Kidney capillary endothelial cell (primary cell): ENCODE measurements at regions not wholly inside any gene's neighbourhood (a gene's known extent, or its start where the extent isn't known, plus 50 kb on each side); places are given as distances from the start of the nearest gene placed in this dataset.

ENCODE experiments used
- DNase-seq: peaks from one replicate; pipeline ENCODE4 v3.0.0-alpha.2; 2018; ENCODE audit warnings: low spot score

DNA sequence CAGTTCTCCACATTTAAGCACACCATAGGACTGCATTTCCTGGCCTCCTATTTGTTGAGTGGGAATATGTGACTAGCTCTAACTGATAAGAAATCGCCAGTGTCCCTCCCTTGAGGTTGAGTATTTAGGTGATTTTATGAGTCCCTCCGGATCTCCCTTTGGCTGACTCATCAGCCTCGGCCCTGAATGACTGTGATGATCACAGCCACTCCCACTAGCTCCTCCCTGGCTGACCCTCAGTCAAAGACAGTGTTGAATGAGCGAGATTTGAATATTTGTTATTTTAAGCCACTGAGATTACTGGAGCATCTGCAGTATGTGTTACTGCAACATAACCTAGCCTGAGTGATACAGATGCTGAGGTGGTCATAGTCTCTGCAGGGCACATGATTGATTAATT, 515.3 kb downstream of the EPHB1 start:
- no peak for DNase-seq

DNA sequence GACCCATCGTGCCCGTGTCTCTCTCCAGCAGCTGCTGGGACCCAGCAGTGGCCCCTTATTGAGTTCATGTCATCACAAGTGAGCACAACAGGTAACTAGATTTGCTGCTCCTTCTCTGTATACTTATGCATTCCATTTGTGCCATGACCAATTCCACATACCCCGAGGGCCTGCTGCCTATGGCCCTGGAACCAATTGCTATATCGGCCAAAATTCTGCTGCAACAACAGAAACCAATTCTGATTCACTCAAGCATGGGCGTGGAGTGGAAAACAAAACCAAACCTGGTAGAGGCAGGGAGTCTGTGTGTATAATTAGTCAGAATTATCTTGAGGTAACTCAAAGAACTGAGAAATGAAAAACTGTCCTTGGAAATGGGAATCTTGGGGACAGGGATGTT, 516.6 kb downstream of the EPHB1 start:
- no peak for DNase-seq

DNA sequence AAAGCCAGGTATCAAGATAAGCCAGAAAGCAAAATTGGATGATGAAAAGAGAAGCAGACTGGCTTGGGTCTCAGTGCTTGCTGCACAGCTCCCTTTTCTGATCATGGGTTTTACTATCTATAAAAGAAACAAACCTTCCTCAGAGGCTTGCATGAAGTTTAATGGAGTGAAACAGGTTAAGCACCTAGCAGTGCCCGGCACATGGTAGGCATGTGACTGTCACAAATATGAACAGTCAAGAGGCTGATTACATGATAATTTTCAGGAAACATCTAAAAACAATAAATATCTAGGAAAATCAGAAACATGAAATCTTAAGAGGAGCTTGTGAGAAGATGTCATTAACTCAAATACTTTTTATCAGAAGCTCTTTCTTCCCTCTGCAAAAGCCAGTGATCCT, 519.2 kb downstream of the EPHB1 start:
- no peak for DNase-seq

DNA sequence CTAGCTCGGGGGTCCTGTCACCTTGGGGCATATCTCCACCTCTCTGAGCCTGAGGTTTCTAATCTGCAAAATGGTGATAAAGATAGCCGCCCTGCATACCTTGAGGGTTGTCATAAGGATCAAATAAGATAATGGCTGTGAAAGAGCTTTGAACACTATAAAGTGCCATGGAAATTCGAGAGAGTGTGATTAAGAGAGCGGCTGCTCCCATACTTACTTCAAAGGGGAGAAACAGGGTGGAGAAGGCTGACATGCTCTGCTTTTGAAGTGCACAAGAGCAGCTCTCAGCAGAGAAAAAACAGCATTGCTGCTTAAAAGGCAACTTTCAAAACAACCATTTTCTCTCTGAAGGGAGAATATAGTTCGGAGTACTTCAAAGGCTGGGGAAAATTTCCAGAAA, 529.2 kb downstream of the EPHB1 start:
- no peak for DNase-seq

DNA sequence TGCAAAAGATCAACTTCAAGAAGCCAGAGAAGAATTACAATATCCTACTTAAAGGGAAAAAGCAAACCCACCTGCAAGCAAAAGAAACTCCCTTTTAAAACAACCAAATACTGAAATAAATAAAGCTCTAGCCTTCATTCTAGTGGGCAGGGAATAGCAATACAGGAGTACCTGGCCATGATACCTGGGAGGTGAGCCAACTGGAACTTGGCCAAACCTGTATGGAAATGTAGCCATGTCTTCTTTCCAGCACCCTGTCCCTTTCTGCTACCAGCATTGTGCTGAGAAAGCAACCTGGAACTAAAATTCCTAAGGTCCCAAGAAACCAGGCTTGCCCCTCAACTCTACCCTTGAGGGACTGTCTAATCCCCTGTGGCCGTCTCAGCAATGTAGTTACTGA, 530.0 kb downstream of the EPHB1 start:
- no peak for DNase-seq

DNA sequence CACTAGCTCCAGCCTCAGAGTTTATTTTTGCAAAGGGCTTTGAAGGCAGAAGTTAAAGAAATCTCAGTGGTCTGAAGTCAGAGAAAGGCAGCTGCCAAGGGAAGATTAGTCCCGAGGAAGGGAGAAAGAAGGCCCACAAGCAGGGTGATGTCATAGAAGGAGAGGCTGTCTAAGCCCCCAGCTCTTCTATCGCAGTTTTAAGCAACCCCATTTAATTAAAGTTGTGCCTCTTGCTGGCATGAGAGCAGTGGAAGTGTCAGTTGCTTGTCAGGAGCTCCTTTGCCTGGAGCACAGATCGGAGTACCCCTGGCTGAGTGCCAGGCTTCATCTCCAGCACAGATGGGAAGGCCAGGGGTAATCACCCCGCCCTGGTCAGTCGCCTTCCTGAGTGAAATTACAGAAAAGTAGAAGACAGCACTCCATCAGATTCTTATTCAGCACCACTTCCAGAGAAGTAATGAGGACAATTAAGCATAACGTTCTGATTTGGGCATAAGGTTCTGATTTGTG, 530.7 kb downstream of the EPHB1 start:
- no peak for DNase-seq

DNA sequence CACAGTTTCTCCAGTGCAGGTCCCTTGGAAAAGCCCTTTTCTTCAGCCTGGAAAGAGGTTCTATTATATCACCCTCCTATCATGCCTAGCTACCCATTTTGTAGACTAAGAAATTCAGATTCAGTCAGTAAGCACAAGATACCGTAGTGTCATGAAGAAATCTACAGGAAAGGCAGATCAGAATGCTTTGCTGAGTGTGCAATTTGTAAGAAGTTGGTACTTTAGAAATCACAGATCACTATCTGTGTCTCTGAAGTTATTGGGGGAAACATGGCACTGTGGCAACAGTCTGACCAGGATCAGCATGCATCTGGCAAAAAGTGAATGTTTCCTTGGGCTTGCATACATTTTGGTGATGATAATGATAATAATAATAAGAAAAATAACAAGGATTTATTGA, 531.8 kb downstream of the EPHB1 start:
- no peak for DNase-seq

DNA sequence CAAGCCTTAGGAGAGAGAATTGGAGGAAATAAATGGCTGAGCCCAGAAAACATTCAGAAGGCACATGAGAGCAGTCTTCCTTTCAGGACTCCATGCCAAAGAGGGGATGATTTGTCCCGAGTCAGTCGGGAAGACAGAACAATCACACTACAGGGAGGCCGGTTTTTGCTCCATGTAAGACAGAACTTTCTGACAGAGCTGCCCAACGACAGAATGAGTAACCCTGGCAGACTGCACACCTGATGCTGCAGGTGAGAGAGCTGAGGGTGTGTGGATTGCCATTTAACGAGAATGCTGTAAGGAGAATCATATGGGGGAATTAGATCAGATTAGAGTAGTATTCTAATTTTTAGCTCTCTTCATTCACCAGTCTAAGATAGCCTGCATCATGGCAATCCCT, 533.0 kb downstream of the EPHB1 start:
- DNase-seq: no peak

DNA sequence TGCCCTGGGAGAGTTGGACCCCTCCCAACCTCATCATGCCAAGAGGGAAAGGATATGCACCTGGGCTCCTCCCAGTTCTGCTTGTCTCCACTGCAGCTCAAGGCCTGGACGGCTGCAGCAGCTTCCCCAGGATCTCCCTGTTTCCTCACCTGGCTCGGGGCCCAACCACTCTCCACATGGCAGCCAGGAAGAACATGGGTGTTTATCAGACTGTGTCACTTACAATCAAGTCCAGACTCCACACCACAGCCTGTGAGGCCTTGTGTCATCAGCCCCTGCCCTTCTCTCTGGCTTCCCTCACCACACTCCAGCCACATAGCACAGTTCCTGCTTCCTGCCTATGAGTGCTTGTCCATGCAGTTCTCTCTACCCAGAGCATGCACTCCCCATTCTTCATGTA, 534.4 kb downstream of the EPHB1 start:
- no peak for DNase-seq

DNA sequence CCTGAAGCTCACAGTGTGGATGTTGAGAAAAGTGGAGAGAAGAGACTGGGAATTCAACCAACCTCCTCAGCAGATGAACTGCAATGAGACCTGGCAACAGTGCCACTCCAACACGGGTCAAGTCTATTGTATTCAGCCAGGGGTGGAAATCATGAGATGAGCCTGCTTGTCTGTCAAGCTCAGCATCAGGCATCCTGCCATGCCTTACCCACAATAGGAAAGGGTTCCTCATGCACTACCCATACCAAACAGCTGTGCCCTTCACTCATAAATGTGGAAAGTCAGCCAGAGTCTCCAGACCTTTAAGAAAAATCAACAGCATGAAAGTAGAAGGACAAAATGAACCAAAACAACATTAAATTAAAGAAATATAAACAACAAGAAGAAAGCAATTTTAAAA, 542.1 kb downstream of the EPHB1 start:
- no peak for DNase-seq

DNA sequence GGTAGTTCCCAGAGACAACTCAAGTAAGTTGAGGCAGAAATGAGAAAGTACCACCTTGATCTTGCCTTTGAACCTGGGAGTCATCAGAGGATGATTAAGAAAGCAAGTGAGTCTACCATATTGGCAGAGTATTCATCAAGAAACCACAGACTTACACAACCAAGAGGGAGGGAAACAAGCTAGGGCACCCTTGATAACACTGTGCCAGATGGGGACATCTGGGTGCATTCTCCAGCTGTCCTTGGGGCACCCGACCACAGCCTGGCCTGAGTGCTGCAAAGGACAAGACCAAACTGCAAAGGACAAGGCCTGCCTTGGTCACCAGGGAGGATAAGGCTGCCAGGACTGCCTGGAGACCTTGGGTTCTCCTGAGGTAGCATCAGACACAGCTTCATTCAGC, 553.6 kb downstream of the EPHB1 start:
- no peak for DNase-seq

DNA sequence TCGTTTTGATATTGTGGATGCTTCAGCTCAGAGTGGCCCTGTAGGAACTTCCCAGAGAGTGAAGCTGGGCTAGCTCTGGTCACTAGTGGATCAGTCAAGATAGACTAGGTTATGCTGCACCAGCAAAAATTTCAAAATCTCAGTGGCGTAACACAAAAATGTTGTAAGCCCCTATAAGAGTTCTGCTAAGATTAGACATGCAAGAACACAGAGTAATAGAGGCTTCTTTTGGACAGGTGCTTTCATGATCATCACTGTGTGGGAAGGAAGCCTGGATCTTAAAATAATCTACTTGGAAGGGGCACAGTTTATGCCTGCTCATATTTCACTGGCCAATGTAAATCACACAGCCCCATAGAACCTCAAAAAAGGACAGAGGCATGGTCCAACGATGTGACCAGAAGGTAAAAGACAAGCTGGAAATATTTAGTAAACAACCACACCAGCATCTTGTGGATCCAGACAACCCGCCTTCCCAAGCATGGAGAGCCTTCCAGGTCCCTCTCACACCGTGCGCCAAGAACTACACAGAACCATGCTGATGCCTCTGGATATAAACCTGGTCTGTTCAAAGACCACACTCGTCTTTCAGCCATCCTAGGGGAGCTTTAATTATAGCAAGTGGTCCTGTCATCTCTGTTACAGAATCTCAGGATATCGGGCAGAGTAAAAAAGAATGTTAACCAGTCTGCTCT, 554.3 kb downstream of the EPHB1 start:
- no peak for DNase-seq

DNA sequence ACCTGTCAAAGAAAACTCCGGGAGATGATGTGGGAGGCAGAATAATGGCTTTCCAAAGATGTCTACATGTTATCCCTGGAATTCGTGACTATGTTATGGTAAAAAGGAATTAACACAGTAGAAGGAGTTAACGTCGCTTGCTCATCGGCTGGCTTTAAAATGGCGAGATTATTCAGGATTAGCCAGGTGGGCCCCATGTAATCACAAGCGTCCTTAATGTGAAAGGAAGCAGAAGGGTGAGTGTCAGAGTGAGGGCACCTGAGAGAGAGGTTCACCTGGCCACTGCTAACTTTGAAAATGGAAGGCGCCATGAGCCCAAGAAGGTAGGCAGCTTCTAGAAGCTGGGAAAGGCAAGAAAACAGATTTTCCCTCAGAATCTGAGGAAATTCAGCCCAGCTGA, 557.2 kb downstream of the EPHB1 start:
- DNase-seq: no peak

DNA sequence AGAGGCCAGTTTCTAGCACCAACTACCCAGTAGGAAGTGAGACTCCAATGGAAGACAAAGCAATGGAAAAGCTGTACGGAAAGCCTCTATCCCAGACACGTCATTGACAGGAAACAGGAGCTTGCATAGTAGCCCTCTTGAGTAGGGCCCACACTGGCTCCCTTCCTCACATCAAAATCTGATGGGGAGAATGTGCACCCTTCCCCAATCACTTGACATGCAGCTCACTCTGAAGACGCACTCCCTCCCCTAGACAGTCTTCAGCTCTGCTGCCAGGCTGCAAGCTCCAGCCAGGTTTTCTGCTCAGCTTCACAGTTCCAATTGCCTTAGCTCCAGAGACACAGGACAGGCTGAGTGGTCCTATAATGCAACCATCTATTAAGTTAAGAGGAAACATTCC, 567.8 kb downstream of the EPHB1 start:
- DNase-seq: no peak

DNA sequence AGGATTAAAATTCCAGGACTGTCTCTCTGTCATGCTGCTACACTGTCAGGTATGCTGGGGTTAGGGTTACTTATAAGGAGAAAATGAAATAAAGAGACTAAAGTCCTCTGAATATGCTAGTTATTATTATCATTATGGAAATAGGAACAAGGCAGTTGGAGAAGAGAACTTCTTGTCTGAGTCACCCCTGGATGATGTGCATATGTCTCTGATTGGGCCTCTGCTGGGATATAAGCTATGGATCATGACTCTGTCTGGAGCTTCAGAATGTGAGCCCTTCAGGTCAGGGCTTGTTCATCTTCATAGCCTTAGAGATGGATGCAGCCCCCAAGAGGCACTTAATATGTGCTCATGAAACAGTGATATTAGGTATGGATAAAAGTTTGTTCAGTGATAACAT, 569.6 kb downstream of the EPHB1 start:
- no peak for DNase-seq

DNA sequence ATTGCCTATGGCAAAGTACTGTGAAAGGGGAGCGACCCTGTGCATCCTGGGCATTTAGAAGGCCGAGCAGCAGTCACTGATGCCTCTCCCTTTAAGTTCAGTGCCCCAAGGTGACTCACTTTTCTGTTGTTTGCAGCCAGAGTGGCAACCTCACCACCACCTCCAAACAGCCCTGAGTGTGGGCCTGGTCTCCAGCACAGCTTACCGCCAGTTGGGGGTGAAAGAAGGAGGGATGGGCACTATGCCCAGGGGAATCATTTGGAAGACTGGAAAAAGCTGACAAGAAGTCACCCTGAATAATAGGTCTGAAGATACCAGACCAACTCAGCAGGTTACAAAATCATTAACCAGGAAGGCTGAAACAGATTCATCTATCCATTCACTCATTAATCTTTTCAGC, 571.8 kb downstream of the EPHB1 start:
- no peak for DNase-seq

DNA sequence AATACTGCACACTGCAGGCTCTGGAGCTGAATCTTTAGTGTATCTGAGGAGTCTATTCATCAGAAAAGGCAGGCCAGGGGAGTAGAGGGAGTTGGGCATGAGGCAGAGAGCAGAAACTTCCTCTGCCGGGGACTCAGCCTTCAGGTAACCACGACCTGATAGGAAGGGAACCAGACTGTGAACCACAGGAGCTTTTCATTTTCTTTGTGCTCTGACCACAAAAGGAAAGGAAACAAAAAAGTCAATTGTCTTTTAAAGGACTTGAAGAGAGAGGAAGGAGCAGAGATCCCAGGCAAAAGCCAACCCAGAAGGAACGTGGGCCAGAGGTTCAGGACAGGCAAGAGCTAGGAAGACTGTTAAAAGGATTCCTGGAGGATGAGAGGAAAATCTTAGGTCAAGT, 573.3 kb downstream of the EPHB1 start:
- DNase-seq: no peak

DNA sequence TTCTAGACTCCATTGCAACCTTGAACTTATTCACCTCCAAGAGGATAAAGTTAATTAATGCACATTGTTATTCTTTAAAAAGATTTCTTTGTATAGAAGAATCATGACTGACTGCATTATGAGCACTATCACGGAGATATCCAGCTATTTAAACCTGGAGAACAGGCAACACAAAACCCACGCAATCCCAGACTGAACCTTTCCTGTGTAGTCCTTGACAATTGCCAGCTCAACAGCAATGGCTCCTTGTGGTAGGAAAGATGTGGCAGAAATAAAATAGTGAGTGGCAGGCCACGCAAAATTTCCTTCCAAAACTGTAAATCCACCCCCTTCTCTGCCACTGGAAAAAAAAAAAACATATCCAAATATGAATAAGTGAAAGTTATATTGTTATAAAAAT, 573.7 kb downstream of the EPHB1 start:
- no peak for DNase-seq

DNA sequence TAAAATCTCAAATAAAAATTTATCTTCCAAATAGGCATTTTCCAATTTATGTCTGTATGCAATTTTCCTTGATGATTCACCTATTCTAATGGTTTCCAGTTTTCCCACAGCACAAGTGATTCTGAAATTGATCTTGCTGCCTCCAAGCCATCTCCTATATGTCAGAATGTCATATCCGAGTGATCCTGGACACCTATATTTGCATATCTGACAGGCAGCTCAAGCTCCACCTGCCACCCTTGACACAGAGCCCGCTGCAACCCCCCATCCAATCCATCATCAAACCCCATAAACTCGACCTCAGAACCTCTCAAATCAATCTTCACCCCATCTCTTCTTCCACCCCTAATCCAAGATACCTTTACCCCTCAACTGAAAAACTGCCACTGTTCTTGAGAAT, 579.5 kb downstream of the EPHB1 start:
- DNase-seq: no peak

DNA sequence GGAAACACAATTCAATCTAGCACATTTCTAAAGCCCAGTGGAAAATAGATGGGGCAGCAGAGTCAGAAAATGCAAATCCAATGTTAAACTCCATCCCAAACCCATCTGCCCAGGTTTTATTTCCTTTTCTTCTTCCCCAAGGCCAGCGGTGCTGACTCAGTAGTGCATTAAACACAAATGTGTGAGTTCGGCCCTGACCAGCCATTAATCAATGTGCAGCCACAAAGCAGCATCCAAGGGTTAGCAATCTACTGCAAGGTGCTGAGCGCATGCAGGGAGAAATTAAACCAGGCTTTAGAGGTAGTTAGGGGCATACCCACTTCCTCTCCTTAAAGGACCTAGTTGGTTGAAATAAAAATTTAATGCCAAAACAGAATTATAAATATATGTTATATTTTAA, 583.3 kb upstream of the PPP2R3A start:
- no peak for DNase-seq

DNA sequence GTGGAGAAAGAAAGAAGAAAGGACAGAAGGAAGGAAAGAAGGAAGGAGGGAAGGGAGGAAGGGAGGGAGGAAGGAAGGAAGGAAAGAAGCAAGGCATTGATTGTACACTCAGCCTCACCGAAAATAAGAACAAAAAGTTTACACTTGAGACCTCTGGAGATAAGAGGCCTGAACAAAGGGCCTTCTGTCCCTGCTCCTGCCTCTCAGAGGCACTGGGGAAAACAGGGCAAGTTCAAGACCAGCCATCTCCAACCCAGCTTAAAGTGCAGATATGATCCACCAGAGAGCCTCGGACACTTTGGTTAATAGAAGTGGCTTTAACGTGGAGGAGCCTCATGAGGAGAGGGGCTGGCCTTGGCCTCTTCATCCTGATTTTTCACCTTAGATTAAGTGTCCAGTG, 582.9 kb upstream of the PPP2R3A start:
- DNase-seq: no peak

DNA sequence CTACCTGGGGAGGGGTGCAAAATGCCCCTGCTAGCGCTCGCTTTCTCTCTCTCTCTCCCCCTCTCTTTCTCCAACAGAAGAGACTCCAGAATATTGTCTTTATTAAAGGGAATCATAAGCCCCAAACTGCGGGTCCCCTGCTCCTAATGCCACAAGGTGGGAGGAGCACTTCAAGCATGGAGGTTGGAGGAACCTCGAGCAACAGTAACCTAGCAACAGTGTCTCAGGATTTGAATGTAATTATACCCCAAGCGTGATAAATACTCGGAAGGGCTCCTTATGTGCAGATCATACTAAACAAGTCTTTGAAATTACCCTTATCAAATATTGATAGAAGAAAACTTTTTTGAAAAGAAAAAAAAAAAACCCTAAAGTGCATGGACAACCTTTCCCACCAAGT, 582.2 kb upstream of the PPP2R3A start:
- no peak for DNase-seq

DNA sequence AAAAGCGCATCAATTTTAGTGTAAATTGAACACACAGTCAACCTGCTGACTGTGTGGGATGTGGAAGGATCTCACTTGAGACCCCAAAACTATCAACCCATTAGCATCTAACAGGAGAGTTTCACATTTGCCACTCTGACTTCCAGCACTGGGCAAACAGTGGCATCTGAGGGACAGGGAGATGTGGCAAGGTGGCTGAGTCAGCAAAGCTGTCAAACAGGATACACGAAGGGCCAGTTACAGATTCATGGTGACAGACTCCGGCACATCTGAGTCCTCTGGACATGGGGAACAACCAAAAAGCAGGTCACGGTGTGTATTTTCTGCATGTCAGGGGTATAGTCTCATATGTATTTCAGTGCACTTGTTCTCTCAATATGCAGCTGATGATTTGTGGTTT, 573.4 kb upstream of the PPP2R3A start:
- DNase-seq: no peak

DNA sequence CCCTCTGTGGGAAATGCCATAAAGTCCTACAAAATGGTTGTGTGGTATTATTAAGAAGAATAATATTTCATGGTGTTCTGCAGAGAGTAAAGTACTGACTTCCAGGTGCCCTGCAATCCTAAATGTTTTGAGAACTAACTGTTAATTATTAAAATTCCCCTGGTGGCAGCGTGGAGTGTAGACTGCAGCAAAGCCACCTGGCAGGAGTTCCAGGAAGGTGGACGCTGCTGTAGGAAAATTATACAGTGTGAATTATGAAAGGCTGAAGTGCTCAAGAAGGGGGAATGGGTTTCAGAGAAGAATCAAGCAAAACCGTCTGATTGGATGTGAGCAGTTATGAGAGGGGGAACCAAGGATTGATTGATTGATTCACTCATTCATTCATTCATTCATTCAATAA, 572.4 kb upstream of the PPP2R3A start:
- no peak for DNase-seq
